ENCODE measurements at regions not wholly inside any gene's neighbourhood (a gene's known extent, or its start where the extent isn't known, plus 50 kb on each side); places are given as distances from the start of the nearest gene placed in this dataset.
A peak's percentile ranks its signal among the peaks of the same experiment; 100 is the strongest.

- DNase-seq (ENCODE audit: low read depth, low spot score) (no peak), FAIRE-seq (no peak)
- Histone ChIP-seq H3K4me2 (ENCODE audit: insufficient read depth, low read length) (no peak overlapping the region), H3K36me3 (ENCODE audit: control insufficient read depth in 2 of 2, extremely low read depth in 1 of 2, insufficient read depth in 2 of 2, low read length in 2 of 2) (peaks cover 0 to 6% of the 10 kb centered on the region in 2 experiments), H3K9ac (replicated peaks; ENCODE audit: extremely low read depth, insufficient read depth, low read length) (no peak overlapping the region), H3K79me2 (ENCODE audit: control insufficient read depth, insufficient read depth, low read length) (no peaks in the 10 kb centered on the region), H3K27ac (ENCODE audit: insufficient read depth, low read depth, low read length) (no peak overlapping the region), H3K27me3 (ENCODE audit: control insufficient read depth in 2 of 2, insufficient read depth in 2 of 2, low read length in 2 of 2) (no peaks in the 10 kb centered on the region), H3K4me1 (ENCODE audit: control insufficient read depth, extremely low read depth, insufficient read depth, low read length) (no peaks in the 10 kb centered on the region), H2AFZ (ENCODE audit: low read depth, low read length) (no peak overlapping the region), H3K9me1 (replicated peaks; ENCODE audit: control insufficient read depth, extremely low read depth, insufficient read depth, low read length) (no peaks in the 10 kb centered on the region), H3K4me3 (replicated peaks in 1 of 3; ENCODE audit: insufficient read depth in 1 of 3, low read depth in 1 of 3, low read length in 3 of 3) (no peak overlapping the region), H3K9me3 (replicated peaks; ENCODE audit: control insufficient read depth, insufficient read depth, low read length) (no peaks in the 10 kb centered on the region), H4K20me1 (replicated peaks; ENCODE audit: control insufficient read depth, extremely low read depth, insufficient read depth, low read length) (no peaks in the 10 kb centered on the region)
- ChIA-PET CTCF (interaction anchor here (1.4 to 9.4 kb wide), 3 partner anchors 27 to 587 kb away, joined by 3 to 143 read pairs (median 8); no protein-coding TSS in a partner anchor), POLR2A (no interaction called here)
- dilution Hi-C loops (cut with MboI; ENCODE audit: extremely low pct_ligation_motif_present, low sequenced_read_pairs): no loop called here
- intact Hi-C loops (cut with micrococcal nuclease): no loop called here
- BruUV-seq (replicated peaks): no TSS peak
- no peak for TF ChIP-seq CTCF (IDR thresholded peaks at IDR 0.05; ENCODE audit: extremely low read depth in 1 of 2, insufficient read depth in 1 of 2, low read depth in 1 of 2, low read length in 2 of 2)
- TF ChIP-seq GATA2 (IDR thresholded peaks at IDR 0.05; ENCODE audit: insufficient read depth, insufficient read length, low read depth, low read length): no peak
- peak; percentile 10 for TF ChIP-seq FOS (IDR thresholded peaks at IDR 0.05; ENCODE audit: borderline replicate concordance, insufficient read depth, low read length)
- TF ChIP-seq POLR2AphosphoS5 (IDR thresholded peaks at IDR 0.05; ENCODE audit: insufficient read depth, low read depth, low read length): no peak
Measured at GRCh38 chr14:71725922-71726579, 206.2 kb upstream of the RGS6 start.

- TF ChIP-seq EZH2 (IDR thresholded peaks at IDR 0.05; ENCODE audit: borderline replicate concordance, low read depth, low read length, severe bottlenecking) (no peak), MYC (IDR thresholded peaks at IDR 0.05; ENCODE audit: low read depth, low read length) (no peak), MAX (IDR thresholded peaks at IDR 0.05; ENCODE audit: insufficient read depth, insufficient read length) (no peak), POLR2AphosphoS5 (IDR thresholded peaks at IDR 0.05; ENCODE audit: insufficient read depth, low read depth, low read length) (no peak), POLR2A (IDR thresholded peaks at IDR 0.05; ENCODE audit: low read depth, low read length) (no peak), CTCF (IDR thresholded peaks at IDR 0.05; ENCODE audit: extremely low read depth in 1 of 2, insufficient read depth in 1 of 2, low read depth in 1 of 2, low read length in 2 of 2) (no peak), FOS (IDR thresholded peaks at IDR 0.05; ENCODE audit: borderline replicate concordance, insufficient read depth, low read length) (no peak), JUN (IDR thresholded peaks at IDR 0.05; ENCODE audit: borderline replicate concordance, insufficient read depth, insufficient read length, low read depth) (no peak), GATA2 (IDR thresholded peaks at IDR 0.05; ENCODE audit: insufficient read depth, insufficient read length, low read depth, low read length) (no peak)
- Histone ChIP-seq H3K9me3 (replicated peaks; ENCODE audit: control insufficient read depth, insufficient read depth, low read length) (no peaks in the 10 kb centered on the region), H3K27me3 (ENCODE audit: control insufficient read depth in 2 of 2, insufficient read depth in 2 of 2, low read length in 2 of 2) (no peaks in the 10 kb centered on the region), H3K4me3 (replicated peaks in 1 of 3; ENCODE audit: insufficient read depth in 1 of 3, low read depth in 1 of 3, low read length in 3 of 3) (no peak overlapping the region), H3K9me1 (replicated peaks; ENCODE audit: control insufficient read depth, extremely low read depth, insufficient read depth, low read length) (no peaks in the 10 kb centered on the region), H3K27ac (ENCODE audit: insufficient read depth, low read depth, low read length) (no peak overlapping the region), H2AFZ (ENCODE audit: low read depth, low read length) (no peak overlapping the region), H3K4me2 (ENCODE audit: insufficient read depth, low read length) (no peak overlapping the region), H3K36me3 (ENCODE audit: control insufficient read depth in 2 of 2, extremely low read depth in 1 of 2, insufficient read depth in 2 of 2, low read length in 2 of 2) (peaks cover 0 to 6% of the 10 kb centered on the region in 2 experiments), H3K9ac (replicated peaks; ENCODE audit: extremely low read depth, insufficient read depth, low read length) (no peak overlapping the region), H3K79me2 (ENCODE audit: control insufficient read depth, insufficient read depth, low read length) (no peaks in the 10 kb centered on the region), H4K20me1 (replicated peaks; ENCODE audit: control insufficient read depth, extremely low read depth, insufficient read depth, low read length) (no peaks in the 10 kb centered on the region), H3K4me1 (ENCODE audit: control insufficient read depth, extremely low read depth, insufficient read depth, low read length) (no peaks in the 10 kb centered on the region)
- no TSS peak for BruUV-seq (replicated peaks)
- intact Hi-C loops (cut with micrococcal nuclease) (no loop called here), dilution Hi-C loops (cut with MboI; ENCODE audit: extremely low pct_ligation_motif_present, low sequenced_read_pairs) (no loop called here)
- ChIA-PET CTCF (interaction anchor here (1.0 to 1.8 kb wide), 2 partner anchors 26 to 129 kb away, joined by 4 to 8 read pairs; no protein-coding TSS in a partner anchor), POLR2A (interaction anchor here (0.6 kb wide), 1 partner anchor 839 kb away, joined by 7 read pairs; no protein-coding TSS in a partner anchor)
- no peak for FAIRE-seq
- no peak for DNase-seq (ENCODE audit: low read depth, low spot score)
Measured at GRCh38 chr14:71726580-71727021, 205.6 kb upstream of the RGS6 start.
